HEK293T (cell line): ENCODE measurements at regions not wholly inside any gene's neighbourhood (a gene's known extent, or its start where the extent isn't known, plus 50 kb on each side); places are given as distances from the start of the nearest gene placed in this dataset.

Experiments used
- BHLHE40 ChIP-seq: fragments of 450-650 bp; IDR thresholded peaks from 2 replicates; pipeline ENCODE4 v1.6.1; 2016; ENCODE audit warnings: mild to moderate bottlenecking, moderate library complexity, borderline replicate concordance
- CTBP1 ChIP-seq: fragments of 450-650 bp; IDR thresholded peaks from 2 replicates; pipeline ENCODE4 v1.6.1; 2016; ENCODE audit warnings: borderline replicate concordance
- ELF4 ChIP-seq: fragments of 450-650 bp; IDR thresholded peaks from 2 replicates; pipeline ENCODE4 v1.6.1; 2017; ENCODE audit warnings: antibody characterized with exemption
- FOXK2 ChIP-seq: fragments of 450-650 bp; IDR thresholded peaks from 2 replicates; pipeline ENCODE4 v1.6.1; 2016; ENCODE audit warnings: mild to moderate bottlenecking
- FOXM1 ChIP-seq: fragments of 450-650 bp; IDR thresholded peaks from 2 replicates; pipeline ENCODE4 v1.6.1; 2017; ENCODE audit warnings: mild to moderate bottlenecking, borderline replicate concordance
- LEF1 ChIP-seq: fragments of 450-650 bp; IDR thresholded peaks from 2 replicates; pipeline ENCODE4 v1.6.1; 2017; ENCODE audit warnings: mild to moderate bottlenecking, borderline replicate concordance
- NFRKB ChIP-seq: fragments of 450-650 bp; IDR thresholded peaks from 2 replicates; pipeline ENCODE4 v1.6.1; 2016; ENCODE audit warnings: mild to moderate bottlenecking, moderate library complexity
- PKNOX1 ChIP-seq: fragments of 450-650 bp; IDR thresholded peaks from 2 replicates; pipeline ENCODE4 v1.6.1; 2016
- SP1 ChIP-seq: fragments of 450-650 bp; IDR thresholded peaks from 2 replicates; pipeline ENCODE4 v1.6.1; 2017
- SUZ12 ChIP-seq: fragments of 450-650 bp; IDR thresholded peaks from 2 replicates; pipeline ENCODE4 v1.6.1; 2016; ENCODE audit warnings: mild to moderate bottlenecking
- TARDBP ChIP-seq: fragments of 450-650 bp; IDR thresholded peaks from 2 replicates; pipeline ENCODE4 v1.6.1; 2016
- ZNF384 ChIP-seq: fragments of 450-650 bp; IDR thresholded peaks from 2 replicates; pipeline ENCODE4 v1.6.1; 2016

- TF ChIP-seq FOXK2 (no peak), FOXM1 (no peak), TARDBP (no peak), BHLHE40 (no peak), LEF1 (no peak), NFRKB (no peak), ELF4 (no peak), SUZ12 (no peak), SP1 (no peak), CTBP1 (no peak), ZNF384 (no peak), PKNOX1 (no peak)
Observed at GRCh38 chr3:35487376-35487775, 151.9 kb upstream of the ARPP21 start.
